GM19025 (cell line): ENCODE measurements at regions not wholly inside any gene's neighbourhood (a gene's known extent, or its start where the extent isn't known, plus 50 kb on each side); places are given as distances from the start of the nearest gene placed in this dataset.

Source experiments
- ATAC-seq: cut with Tn5 transposase; IDR thresholded peaks from one replicate; pipeline ENCODE4 v1.9.1; 2021; ENCODE audit warnings: mild to moderate bottlenecking, low read depth, moderate library complexity; ENCODE audit not compliant: unreplicated experiment

- no peak for ATAC-seq
These were observed 394.5 kb downstream of the RERGL start for GRCh38 chr12:17695495-17695894.

GRCh38 chr12:17691369-17691768 is 398.6 kb downstream of the RERGL start:
- no peak for ATAC-seq

- no peak for ATAC-seq
These were observed 409.8 kb downstream of the RERGL start for GRCh38 chr12:17680220-17680619.

- ATAC-seq, result no peak
These were observed 423.2 kb downstream of the RERGL start for GRCh38 chr12:17666641-17667324.

- ATAC-seq, result no peak
These were observed 424.2 kb downstream of the RERGL start for GRCh38 chr12:17665839-17666238.

GRCh38 chr12:17661250-17661649 is 428.7 kb downstream of the RERGL start:
- no peak for ATAC-seq

- no peak for ATAC-seq
These were observed 437.6 kb downstream of the RERGL start for GRCh38 chr12:17652436-17652835.

- ATAC-seq, result no peak
These were observed 447.7 kb downstream of the RERGL start for GRCh38 chr12:17642340-17642650.

- ATAC-seq, result no peak
These were observed 449.4 kb downstream of the RERGL start for GRCh38 chr12:17640615-17641014.

- no peak for ATAC-seq
These were observed 471.2 kb downstream of the RERGL start for GRCh38 chr12:17618831-17619230.

- ATAC-seq, result no peak
These were observed 480.3 kb downstream of the RERGL start for GRCh38 chr12:17609701-17610100.

- no peak for ATAC-seq
These were observed 480.8 kb downstream of the RERGL start for GRCh38 chr12:17609153-17609552.

GRCh38 chr12:17595111-17595510 is 494.9 kb downstream of the RERGL start:
- no peak for ATAC-seq

GRCh38 chr12:17593715-17594406 is 496.1 kb downstream of the RERGL start:
- no peak for ATAC-seq

GRCh38 chr12:17592472-17592871 is 497.5 kb downstream of the RERGL start:
- no peak for ATAC-seq

- ATAC-seq, result no peak
These were observed 498.9 kb downstream of the RERGL start for GRCh38 chr12:17591005-17591681.

- no peak for ATAC-seq
These were observed 501.0 kb downstream of the RERGL start for GRCh38 chr12:17588968-17589367.

- no peak for ATAC-seq
These were observed 510.6 kb downstream of the RERGL start for GRCh38 chr12:17579205-17580026.

GRCh38 chr12:17577405-17577804 is 512.6 kb downstream of the RERGL start:
- ATAC-seq, result no peak

GRCh38 chr12:17572250-17572649 is 517.7 kb downstream of the RERGL start:
- ATAC-seq, result no peak

GRCh38 chr12:17571047-17571446 is 518.9 kb downstream of the RERGL start:
- ATAC-seq, result no peak
